HG03442 (cell line): ENCODE measurements at regions not wholly inside any gene's neighbourhood (a gene's known extent, or its start where the extent isn't known, plus 50 kb on each side); places are given as distances from the start of the nearest gene placed in this dataset.
"Not testable (repeated sequence)": the region's sequence is repeated elsewhere in the genome, so short reads cannot be mapped to it uniquely, and the experiment has no call there.

Source experiments
- ATAC-seq: cut with Tn5 transposase; IDR thresholded peaks from one replicate; pipeline ENCODE4 v1.9.1; 2021; ENCODE audit warnings: mild to moderate bottlenecking, moderate library complexity; ENCODE audit not compliant: unreplicated experiment

DNA sequence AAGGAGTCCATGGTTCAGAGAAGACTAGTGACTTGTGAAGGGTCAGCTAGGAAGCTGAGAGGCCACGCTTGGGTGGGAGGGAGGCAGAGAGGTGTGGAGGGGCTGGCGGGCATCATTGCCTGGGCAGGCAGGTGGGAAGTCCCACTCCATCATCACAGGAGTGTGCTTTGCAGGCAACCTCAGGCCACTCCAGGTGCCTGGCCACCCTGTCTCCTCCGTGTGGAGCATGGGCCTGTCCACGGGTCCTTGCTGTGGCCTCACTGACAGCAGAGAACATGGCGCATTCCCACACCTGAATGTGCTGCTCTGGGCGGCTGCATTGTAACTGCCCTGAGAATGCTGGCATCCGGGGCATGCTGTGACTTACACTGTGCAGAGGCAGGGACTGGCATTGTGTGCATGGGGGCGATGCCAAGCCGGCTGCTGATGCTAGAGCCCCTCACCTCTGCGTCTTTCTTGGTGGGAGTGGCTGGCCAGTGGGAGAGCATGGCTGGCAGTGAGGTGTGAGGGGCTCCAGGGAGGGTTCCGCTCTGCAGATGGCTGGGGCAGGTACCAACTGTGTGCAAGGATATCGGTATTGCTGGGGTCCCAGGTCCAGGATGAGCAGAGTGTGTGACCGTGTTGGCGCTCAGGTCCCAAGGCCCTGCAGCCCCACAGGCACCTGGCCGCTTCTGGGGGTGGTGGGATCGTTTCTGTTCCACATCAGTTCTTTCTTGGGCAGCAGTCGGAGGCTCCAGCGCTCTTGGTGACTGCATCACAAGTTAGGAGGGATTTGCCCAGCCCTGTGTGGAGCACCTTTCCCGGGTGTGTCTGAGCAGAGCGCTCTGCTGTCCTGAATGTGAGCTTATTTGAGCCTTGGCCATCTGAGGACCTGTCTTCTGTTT is 94.8 kb downstream of the NPIPB11 start:
- ATAC-seq = no peak

- ATAC-seq = no peak
Measured at GRCh38 chr16:29310852-29311314, 95.6 kb downstream of the NPIPB11 start.

- ATAC-seq = not testable (repeated sequence)
Measured at GRCh38 chr16:29310243-29310642, 96.3 kb downstream of the NPIPB11 start.

DNA sequence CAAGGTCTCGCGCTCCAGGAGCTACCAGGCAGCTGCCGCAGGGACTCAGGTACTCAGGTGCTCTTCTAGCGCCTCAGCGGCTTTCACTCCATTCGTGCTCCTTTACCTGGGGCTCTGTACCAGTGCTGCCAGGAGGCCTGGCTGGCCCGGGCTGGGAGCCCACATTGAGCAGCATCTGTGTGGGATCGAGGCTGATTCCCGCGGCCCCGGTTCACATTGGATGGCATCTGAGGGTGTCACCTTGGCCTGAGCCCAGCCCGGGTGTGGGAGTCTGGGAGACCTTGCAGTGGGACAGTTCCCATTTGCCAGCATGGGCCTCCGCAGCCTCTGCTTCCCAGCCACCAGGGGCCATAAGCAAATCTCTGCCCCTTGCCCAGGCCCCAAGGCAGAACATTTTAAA is 96.9 kb downstream of the NPIPB11 start:
- not testable (repeated sequence) for ATAC-seq

- ATAC-seq = no peak
Measured at GRCh38 chr16:29308644-29309546, 97.6 kb downstream of the NPIPB11 start.

GRCh38 chr16:29307598-29308507 is 98.7 kb downstream of the NPIPB11 start:
- ATAC-seq = no peak

GRCh38 chr16:29306943-29307597 is 99.4 kb downstream of the NPIPB11 start:
- ATAC-seq = no peak

- no peak for ATAC-seq
Measured at GRCh38 chr16:29306201-29306600, 100.3 kb downstream of the NPIPB11 start.

GRCh38 chr16:29305018-29305417 is 101.5 kb downstream of the NPIPB11 start:
- not testable (repeated sequence) for ATAC-seq

- ATAC-seq = no peak
Measured at GRCh38 chr16:29304251-29304650, 102.3 kb downstream of the NPIPB11 start.

- ATAC-seq = no peak
Measured at GRCh38 chr16:29303520-29303919, 103.0 kb downstream of the NPIPB11 start.

- ATAC-seq = no peak
Measured at GRCh38 chr16:29302976-29303375, 103.5 kb downstream of the NPIPB11 start.

DNA sequence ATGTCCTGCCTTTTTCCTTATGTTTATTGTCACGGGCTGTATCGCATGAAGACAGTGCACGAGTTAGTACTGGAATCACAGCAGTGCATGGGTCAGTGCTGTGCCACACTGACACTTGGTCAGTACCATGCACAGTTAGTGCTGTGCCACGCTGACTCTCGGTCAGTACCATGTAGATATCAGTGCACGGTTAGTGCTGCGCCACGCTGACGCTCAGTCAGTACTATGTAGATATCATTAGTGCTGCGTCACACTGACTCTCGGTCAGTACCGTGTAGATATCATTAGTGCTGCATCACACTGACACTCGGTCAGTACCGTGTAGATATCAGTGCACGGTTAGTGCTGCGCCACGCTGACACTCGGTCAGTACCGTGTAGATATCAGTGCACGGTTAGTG is 104.1 kb downstream of the NPIPB11 start:
- ATAC-seq = not testable (repeated sequence)

GRCh38 chr16:29301662-29302285 is 104.7 kb downstream of the NPIPB11 start:
- ATAC-seq = not testable (repeated sequence)

GRCh38 chr16:29300541-29301535 is 105.7 kb downstream of the NPIPB11 start:
- ATAC-seq = not testable (repeated sequence)

- ATAC-seq = not testable (repeated sequence)
Measured at GRCh38 chr16:29300030-29300491, 106.5 kb downstream of the NPIPB11 start.

DNA sequence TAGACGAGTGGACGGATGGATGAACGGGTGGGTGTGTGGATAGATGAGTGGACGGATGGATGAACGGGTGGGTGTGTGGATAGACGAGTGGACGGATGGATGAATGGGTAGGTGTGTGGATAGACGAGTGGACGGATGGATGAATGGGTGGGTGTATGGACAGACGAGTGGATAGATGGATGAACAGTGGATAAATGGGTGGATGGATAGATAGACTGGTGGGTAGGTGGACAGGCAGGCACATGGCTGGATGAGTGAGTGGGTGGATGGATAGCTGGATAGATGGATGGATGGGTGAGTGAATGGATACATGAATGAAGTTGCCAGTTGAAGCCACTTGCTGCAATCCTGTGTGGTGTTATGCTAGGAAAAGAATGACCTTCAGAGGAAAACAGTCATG is 107.5 kb downstream of the NPIPB11 start:
- ATAC-seq = not testable (repeated sequence)

- ATAC-seq = not testable (repeated sequence)
Measured at GRCh38 chr16:29298307-29298706, 108.2 kb downstream of the NPIPB11 start.
